Kidney tubule cell (primary cell): ENCODE measurements at regions not wholly inside any gene's neighbourhood (a gene's known extent, or its start where the extent isn't known, plus 50 kb on each side); places are given as distances from the start of the nearest gene placed in this dataset.
"Not testable (repeated sequence)": the region's sequence is repeated elsewhere in the genome, so short reads cannot be mapped to it uniquely, and the experiment has no call there.

Experiments
- DNase-seq: peaks from one replicate; pipeline ENCODE4 v3.0.0-alpha.2; 2018; ENCODE audit warnings: low spot score

DNA sequence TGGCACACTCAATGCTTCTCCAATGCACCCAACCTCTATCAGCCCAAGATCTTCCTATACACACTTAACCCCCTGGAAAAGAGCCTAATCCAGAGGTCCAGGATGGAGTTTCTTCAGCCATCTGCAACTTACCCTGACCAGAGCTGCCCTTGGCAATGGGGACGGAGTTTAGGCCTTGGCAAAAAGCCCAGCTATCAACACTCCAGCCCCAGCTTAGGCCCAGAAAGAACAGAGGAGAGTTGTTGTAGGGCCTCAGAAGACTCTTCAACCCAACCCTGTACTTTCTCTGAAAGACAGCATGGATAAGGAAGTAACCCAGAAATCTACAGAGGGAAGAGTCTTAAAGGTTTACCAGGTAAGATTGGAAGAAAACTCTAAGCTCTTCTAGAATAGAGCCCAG, 219.3 kb upstream of the PELI2 start:
- no peak for DNase-seq

DNA sequence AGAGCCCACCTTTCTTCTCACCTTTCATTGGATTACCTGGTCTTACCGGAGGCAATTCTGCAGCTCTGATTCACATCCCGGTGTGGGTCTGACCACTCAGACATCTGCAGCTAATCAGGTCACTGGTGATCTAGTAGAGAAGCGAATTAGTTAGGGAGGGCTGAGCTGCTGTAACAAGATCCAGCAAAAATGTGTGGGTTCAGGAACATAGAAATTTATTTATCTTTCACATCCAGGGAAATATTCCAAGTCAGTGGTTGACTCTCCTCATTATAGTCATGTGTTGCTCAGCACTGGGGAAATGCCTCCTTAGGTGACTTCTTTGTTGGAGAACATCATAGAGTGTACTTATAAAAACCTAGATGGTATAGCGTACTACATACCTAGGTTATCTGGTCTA, 218.7 kb upstream of the PELI2 start:
- DNase-seq, result no peak

DNA sequence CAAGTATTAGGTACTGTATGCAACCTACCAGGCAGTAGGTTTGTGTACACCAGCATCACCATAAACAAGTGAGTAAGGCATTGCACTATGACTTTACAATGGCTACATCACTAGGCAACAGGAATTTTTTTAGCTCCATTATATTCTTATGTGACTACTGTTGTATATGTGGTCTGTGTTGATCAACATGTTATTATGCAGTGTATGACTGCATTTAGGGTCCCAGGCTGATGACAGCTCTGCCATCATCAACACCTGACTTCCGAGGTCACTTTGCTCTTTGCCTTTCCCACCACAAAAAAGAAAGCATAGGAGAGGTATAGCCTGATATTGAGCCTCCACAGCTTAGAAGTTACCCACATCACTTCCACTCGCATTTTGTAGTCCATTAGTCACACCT, 217.5 kb upstream of the PELI2 start:
- no peak for DNase-seq

DNA sequence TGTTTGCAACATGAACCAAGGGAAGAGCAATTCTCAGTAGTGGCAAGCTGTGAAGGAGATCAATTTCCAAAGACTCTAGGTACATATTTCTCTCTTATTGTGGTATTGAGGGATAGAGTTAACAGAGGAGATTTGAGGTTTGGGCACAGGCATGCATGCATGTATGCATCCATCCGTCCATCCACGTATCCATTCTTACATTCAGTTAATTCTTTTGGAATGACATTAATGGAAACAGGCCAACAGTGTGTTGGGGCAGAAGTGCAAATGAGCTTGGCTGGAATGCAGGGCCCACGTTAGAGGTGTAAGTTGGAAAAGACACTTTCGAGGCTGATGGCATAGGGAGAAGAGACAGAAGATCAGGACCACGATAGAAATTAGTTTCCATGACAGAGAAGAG, 216.9 kb upstream of the PELI2 start:
- peak; percentile 28 for DNase-seq

DNA sequence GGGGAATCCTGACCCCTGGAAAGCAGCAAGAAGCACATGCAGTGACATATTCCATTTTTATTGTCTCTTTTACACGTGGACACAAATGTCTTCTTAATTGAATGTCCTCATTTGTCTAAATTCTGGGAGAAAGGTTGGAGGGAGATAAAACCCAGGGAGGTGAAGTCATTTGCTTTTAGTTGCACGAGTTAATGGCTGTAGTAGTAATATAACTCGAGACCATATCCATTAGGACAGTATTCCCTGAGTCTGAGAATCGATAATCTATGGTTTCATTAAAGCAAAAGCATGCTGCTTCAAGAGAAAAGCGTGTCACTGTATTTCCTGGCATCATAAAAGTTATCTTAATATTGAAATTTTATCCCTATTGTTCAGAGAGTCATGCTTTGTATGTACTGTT, 216.0 kb upstream of the PELI2 start:
- DNase-seq, result no peak

DNA sequence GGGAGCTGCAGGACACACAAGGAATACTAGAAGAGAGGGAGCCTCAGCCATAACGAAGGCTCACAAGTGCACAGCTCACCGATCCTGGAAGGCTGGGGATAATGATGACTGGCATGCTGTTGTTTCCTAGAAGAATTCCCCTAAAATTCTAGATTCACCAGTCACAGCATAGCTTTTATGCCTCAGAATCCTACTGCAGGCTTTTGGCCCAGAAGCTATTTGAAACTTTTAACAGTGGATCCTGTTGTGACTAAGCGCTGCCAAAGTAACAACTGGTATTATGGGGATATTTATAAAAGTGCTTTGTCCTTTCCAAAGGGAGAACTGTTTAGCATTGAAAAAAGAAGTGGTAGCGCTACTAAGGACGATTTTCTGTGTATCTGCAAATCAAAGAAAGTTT, 214.1 kb upstream of the PELI2 start:
- DNase-seq, result no peak

DNA sequence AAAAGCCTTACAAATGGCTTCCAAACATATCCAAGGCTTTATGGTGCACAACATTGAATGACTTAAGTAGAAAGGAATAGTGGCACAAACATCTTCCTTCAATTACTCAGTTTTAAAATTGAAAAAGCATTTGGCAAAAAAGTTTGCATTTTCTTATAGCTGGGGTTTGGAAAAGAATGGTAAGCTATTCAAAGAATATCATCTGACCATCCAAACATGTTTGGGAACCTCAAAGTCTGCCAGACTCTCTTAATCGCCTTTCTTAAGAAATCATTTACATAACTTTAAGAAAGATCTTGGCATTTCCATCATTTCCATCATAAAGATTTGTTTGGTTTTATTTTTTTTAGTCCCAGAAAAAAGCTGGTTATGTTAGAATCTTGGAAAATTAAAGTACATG, 210.1 kb upstream of the PELI2 start:
- no peak for DNase-seq

DNA sequence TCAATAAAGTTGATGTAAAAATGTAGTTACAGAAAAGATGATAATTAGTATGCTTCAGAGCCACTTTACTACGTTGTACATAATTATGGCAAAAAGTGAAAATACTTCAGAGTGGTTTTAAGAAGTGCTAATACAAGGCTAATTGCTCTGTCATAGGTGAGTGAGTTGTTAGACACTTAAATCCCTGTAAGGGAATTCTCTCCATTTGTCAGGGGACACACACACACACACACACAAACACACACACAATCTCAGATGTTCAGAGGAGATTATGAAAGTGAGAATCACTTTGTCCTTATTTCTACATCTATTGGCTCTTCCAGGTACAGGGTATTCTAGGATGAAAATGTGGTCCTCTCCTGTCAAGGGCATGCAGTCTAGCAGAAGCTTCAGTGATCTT, 208.3 kb upstream of the PELI2 start:
- DNase-seq, result no peak

DNA sequence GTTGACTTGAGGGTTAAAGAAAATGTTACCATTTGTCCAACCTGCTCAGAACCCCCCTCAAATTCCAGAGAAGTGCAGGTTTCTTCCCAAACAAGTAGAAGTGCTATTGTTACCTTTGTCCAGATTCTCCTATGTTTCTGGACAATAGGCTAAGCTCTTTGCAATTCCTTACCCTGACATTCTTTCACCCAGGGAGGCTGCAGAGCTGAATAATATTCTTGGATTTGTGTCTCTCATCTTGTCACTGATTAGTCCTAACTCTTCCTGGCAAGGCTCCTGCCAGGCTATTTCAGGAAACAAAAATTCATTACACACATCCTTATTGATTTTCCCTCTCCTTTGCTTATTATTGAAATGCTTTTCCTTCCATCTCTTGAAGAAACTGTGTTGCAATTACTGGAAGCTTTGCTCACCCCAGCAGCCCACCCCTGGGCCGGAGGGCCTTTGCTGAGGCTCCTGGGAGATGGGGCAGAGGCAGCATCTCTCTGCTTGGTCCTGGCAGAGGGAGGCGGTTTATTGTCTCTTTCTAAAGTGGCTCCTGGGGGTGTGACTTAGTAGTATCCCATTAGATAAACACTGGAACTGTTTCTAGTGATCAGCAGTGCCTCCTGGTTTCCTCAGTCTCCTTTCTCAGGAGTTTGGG, 207.5 kb upstream of the PELI2 start:
- no peak for DNase-seq

DNA sequence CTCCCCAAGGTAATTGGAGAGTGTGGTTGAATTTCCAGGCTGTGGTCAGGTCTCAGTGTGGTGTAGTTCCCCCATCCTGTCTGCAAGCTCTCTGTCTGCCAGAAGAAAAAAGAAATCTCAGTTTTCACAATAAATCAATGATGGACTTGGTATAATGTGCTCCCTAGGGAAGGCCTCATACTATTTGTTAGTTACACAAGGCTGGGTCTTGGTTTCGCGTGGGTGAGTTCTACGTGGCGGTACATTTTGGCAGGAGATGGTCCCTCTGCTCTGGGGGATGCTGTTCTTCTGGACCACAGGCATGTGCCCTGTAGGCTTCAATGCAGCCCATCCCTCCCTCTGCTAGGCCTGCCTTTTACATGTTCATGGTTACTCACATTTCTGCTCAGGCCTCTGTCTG, 206.4 kb upstream of the PELI2 start:
- DNase-seq, result no peak

DNA sequence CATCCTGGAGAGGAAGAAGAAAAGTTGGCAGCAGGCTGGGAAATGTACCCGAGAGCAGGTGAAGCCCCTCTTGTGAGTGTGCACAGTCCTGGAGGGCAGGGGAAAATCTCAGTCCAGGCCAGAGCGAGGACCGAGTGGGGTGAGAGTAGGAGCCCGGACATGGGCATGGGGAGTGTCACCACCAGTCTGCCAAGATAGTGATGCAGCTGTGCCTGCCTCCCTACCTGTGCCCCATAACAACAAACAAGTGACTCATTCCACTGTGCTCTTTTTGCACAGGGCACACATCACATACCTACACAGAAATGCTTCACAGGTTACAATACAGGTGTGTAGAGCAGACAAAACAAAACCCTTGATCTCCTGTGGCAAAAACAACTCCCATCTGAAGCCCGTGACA, 205.9 kb upstream of the PELI2 start:
- DNase-seq, result peak; percentile 17

DNA sequence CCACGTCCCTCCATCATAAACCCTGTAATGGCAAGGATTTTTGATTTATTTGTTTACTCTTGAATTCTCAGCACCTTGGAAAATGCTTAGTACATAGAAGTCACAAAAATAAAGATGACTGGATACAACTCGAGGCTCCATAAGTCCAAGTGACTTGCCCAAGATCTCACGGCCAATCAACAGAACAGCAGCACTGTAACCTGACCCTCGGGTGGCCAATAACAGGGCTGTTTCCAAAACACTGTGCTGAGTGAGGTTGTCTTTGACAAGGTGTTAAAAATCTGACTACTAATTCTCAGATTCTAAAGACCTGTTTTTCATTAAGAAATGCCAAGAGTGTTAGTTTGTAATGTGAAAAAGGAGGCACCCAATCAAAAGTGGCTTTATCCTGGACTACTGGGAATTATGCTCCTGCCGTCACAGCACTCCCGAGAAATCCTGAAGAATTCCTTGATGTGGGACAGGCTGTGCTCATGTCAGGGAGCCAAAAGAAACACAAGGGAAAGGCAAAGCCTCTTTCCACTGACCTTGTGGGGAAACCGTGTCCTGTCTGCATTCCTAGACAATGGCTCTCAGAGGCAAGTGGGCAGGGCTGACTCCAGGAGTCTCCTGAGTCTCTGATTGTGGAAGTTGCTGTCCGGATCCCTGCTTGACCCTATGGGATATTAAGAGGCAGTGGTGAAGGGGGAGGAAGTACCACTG, 204.7 kb upstream of the PELI2 start:
- peak; percentile 70 for DNase-seq

DNA sequence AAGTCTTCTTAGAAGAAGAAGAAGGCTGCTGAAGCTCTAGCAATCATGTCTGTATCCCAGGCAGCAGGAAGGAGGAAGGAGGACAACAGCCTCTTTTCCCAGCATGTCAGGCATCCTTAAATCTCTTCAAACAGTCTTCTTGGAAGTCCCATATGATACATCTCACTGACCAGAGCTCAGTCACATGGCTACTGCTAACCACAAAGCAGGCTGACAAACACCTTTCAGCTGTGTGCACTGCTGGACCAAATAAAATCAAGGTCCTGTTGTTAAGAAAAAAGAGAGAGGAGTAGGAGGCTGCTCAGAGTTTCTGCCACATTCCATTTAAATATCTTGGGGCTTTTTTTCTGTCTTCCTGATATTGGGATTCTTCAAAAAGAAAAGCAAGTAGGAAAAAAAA, 203.4 kb upstream of the PELI2 start:
- peak; percentile 81 for DNase-seq

DNA sequence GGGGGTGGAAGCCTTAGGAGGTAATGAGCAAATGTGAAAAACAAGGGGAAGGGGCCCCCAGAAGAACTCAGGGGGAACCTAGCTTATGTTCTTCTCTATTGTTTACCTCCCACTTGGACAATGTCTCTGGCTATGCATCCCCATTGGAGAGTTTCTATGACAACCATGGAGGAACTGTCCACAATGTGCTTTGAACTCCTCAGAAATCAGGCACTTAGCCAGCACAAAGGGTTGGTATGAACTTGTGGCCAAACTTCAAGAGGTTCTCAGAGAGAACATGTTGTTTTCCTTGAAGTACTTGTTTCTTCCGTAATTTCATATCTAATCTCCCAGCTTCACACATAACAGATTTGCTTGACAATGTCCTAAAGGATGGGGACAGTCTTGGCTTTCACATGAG, 202.8 kb upstream of the PELI2 start:
- DNase-seq, result no peak

DNA sequence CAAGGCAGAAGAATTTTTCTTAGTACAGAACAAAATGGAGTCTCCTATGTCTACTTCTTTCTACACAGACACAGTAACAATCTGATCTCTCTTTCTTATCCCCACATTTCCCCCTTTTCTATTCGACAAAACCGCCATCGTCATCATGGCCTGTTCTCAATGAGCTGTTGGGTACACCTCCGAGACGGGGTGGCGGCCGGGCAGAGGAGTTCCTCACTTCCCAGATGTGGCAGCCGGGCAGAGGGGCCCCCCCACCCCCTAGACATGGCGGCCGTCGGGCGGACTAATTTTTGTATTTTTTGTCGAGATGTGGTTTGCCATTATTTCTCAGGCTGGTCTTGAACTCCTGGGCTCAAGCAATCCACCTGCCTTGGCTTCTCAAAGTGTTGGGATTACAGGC, 198.4 kb upstream of the PELI2 start:
- DNase-seq, result not testable (repeated sequence)

DNA sequence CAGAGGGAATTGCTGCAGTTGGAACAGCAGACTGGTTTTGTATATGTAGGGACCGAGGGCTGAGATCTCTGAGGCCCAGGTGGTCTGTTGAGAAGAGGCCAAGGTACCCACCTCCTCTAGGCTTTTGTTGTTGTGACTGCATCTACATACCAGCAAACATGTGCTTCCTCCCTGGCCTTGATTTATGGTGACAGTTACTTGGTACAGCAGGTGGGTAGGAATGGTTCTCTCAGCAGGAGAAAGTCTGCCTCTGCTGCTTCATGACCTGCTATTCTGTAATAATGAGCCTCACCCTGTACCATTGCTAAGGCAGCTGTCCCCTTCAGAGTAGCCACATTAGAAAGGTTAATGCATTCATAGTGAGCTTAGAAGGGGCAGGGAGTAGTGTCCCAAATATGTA, 196.7 kb upstream of the PELI2 start:
- DNase-seq, result no peak

DNA sequence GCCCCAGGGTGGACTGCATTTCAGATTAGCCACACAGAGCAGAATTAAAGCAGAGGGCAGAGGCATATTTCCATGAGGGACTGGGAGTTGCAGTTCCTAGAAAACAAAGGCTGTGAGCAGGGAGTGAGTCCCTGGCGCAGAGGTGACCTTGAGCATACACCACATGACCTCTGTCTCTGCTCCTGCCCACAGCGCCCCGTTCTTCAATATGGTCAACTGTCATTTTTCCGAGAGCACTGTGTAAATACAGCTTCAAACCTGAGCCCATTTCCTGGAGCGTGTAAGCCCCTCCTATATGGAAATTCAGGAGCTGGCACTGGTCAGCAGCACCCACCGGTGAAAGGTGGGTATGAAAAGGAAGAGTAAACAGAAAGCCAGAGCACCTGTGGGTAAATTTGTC, 192.2 kb upstream of the PELI2 start:
- no peak for DNase-seq

DNA sequence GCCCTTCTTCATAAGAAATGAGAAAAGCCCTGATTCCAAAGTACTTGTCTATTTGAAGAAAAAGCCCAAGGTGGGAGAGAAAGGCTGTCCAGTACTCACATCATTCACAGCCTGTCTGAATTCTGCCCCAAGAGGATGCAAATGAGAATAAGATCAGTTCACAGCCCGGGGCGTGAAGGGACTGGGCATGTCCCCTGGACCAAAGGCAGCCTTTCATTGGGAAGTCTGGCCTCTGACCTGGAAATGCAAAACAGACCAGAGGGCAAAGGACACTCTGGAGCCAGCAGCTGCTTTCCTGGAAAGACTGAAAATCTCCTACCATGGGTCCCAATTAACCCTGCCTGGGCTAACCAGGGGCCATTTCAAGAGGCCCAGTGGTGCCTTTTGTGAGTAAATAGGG, 191.2 kb upstream of the PELI2 start:
- no peak for DNase-seq

DNA sequence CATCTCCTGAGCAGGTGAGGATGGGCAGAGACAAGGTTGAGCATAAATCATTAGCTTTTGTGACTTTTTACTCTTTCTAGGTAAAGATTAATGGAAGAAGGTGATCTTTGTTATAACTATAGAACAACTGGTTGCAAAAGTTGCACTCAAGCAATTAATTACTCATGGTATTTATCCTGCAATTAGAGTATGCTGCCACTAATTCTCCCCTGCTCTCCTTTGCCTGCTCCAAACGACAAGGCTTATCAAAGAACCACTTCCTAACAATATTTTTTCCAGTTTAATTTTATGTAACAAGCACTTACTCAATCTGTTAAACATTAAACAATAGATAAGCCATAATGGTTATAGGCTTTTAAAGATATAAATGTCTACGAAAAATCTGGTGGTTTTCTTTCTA, 189.9 kb upstream of the PELI2 start:
- DNase-seq, result no peak

DNA sequence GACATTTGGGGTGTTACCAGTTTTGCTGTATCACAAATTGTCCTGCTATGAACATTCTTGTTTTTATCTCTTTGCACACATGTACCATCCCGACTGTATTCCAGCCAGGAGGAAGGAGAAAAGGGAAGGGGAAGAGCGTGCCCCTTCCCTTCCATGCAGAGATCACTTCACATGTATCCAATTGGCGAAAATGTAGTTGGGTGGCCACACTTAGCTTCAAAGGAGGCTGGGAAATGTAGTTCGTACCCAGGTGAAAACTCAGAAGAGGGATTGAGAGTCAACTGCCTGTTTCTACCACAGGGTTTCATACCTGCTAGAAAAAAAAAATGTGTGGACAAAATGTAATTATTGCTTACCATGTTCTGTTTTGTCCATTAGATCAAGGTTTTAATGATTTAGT, 189.1 kb upstream of the PELI2 start:
- DNase-seq, result no peak

DNA sequence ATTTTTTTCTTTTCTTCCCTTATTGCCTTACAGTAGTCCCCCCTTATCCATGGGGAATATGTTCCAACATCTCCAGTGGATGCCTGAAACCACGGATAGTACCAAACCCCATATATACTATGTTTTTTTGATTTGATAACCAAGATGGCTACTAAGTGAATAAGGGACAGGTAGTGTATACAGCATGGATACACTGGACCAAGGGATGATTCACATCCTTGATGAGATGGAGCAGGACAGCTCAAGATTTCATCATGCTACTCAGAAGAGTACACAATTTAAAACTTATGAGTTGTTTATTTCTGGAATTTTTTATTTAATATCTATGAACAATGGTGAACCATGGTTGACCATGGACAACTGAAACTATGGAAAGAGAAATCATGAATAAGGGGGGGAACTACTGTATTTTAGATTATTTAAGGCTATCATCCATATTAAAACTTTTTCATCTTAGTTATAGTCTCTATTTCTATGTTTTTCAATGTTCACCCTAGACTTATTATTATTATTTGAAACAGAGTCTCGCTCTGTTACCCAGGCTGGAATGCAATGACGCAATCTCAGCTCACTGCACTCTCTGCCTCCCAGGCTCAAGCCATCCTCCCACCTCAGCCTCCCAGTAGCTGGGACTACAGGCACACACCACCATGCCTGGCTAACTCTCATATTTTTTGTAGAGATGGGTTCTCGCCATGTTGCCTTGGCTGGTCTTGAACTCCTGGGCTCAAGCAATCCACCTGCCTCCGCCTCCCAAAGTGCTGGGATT, 188.0 kb upstream of the PELI2 start:
- DNase-seq, result peak; percentile 17

DNA sequence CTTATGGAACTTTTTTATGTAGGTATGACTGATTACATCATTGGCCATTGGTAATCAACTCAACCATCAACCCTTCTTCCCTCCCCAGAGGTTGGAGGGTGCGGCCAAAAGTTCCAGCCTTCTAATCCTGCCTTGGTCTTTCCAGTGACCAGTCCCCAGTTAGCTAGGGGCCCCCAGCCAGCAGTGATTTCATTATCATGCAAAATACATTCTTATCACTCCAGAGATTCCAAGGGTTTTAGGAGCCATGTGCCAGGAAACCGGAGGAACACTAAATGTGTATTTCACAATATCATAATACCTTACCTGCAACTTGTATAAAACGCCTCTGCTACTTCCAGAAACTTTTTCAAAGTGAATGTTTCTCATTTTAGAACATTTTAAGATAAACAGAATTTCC, 181.5 kb upstream of the PELI2 start:
- DNase-seq, result no peak

DNA sequence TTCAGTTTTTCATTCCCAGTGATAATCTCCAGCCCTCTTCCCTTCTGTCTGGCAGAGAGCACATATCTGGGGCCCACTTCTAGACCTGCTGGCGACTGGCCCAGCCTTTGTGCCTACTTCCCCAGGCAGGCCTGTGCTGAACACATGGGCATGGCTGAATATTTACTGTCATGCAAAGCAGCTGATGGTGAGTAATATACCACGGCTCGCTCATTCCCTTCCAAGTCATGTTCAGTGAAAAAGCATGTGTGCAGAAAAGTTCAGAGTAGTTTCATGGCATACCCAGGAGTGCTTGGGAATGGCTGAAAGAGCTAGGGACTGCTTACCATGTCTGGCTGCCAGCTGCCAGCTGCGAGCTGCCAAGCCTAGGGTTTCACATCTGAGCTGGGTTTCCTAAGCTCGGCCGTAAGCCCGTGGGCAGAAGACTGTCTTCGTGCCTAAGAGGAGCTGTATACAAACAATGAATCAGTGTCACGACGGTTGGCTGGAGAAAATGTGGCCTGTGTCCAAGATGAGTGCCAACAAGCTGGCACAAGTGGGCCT, 179.9 kb upstream of the PELI2 start:
- DNase-seq, result peak; percentile 87
